ENCODE measurements at regions not wholly inside any gene's neighbourhood (a gene's known extent, or its start where the extent isn't known, plus 50 kb on each side); places are given as distances from the start of the nearest gene placed in this dataset.

DNA sequence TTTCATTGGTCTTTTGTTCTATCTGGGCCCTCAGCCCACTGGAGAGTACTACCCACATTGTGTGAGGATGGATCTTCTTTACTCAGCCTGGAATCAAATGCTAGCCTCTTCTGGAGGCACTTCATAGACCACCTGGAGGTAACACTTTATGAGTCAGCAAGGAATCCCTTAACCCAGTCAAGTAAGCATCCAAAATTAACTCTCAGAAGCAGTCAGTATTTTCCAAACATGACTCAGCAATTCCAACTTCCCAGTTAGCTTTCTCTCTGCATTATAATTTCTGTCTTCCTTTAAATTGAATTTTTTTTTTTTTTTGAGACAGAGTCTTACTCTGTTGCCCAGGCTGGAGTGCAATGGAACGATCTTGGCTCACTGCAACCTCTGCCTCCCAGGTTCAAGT lies 142.7 kb downstream of the ACKR3 start:
- Histone ChIP-seq H3K4me2 (ENCODE audit: insufficient read depth, low read length) (no peak overlapping the region), H3K9me3 (ENCODE audit: low read depth, low read length) (no peaks in the 10 kb centered on the region), H3K79me2 (ENCODE audit: insufficient read depth, low read length) (no peaks in the 10 kb centered on the region), H3K27ac (ENCODE audit: low read depth, low read length) (no peak overlapping the region), H3K36me3 (ENCODE audit: insufficient read depth, low read length) (no peaks in the 10 kb centered on the region), H3K4me1 (ENCODE audit: insufficient read depth, low read length) (peaks cover 17% of the 10 kb centered on the region), H2AFZ (ENCODE audit: low read length) (no peak overlapping the region), H3K4me3 (ENCODE audit: insufficient read depth, low read length) (no peak overlapping the region), H4K20me1 (ENCODE audit: insufficient read depth, low read length) (no peaks in the 10 kb centered on the region), H3K27me3 (ENCODE audit: insufficient read depth, low read length) (peaks cover 2% of the 10 kb centered on the region)
- DNase-seq (ENCODE audit: insufficient read length, low spot score, missing footprints): no peak
- TF ChIP-seq CTCF (IDR thresholded peaks at IDR 0.05; ENCODE audit: extremely low read depth, low read depth, low read length): no peak

DNA sequence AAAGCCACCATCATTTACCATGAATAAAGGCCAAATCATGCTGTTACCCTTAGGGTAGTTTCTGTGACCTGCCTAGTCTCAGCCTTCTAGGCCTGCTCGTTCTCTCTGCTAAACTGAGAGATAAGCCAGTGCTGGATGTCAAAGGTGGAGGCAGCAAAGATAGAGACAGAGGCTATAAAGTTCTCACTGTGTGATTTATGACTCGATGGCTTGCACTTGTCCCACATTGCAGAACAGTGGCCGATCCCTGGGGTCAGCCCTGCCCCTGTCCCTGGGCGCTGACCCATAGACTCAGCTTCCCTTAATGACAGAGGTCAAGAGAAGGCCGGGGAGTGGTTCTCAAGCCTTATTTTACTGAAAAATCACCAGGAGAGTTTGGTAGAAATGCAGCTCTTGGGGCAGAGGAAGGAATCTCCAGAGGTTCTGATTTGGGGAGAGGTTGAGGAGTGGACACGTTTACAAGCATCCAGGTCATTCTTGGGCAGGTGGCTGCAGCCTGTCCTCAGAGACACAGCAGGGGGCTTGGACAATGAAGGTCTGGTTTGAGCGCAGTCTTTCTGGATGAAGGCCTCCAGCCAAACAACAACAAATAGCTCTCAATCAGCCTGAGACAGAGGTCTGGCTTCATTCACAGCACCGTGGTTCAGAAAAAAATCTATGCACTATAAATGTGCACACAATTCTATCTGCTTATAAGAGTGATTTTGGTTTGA lies 143.5 kb downstream of the ACKR3 start:
- no peak overlapping the region for H3K27ac ChIP-seq (ENCODE audit: low read depth, low read length)
- H3K9me3 ChIP-seq (ENCODE audit: low read depth, low read length): no peaks in the 10 kb centered on the region
- no peaks in the 10 kb centered on the region for H3K79me2 ChIP-seq (ENCODE audit: insufficient read depth, low read length)
- no peak for TF ChIP-seq CTCF (IDR thresholded peaks at IDR 0.05; ENCODE audit: extremely low read depth, low read depth, low read length)
- H3K36me3 ChIP-seq (ENCODE audit: insufficient read depth, low read length): no peaks in the 10 kb centered on the region
- H3K4me3 ChIP-seq (ENCODE audit: insufficient read depth, low read length): no peak overlapping the region
- no peak overlapping the region for H2AFZ ChIP-seq (ENCODE audit: low read length)
- H3K4me1 ChIP-seq (ENCODE audit: insufficient read depth, low read length): peaks cover 21% of the 10 kb centered on the region
- peaks cover 2% of the 10 kb centered on the region for H3K27me3 ChIP-seq (ENCODE audit: insufficient read depth, low read length)
- no peak overlapping the region for H3K4me2 ChIP-seq (ENCODE audit: insufficient read depth, low read length)
- DNase-seq (ENCODE audit: insufficient read length, low spot score, missing footprints): no peak
- H4K20me1 ChIP-seq (ENCODE audit: insufficient read depth, low read length): no peaks in the 10 kb centered on the region

DNA sequence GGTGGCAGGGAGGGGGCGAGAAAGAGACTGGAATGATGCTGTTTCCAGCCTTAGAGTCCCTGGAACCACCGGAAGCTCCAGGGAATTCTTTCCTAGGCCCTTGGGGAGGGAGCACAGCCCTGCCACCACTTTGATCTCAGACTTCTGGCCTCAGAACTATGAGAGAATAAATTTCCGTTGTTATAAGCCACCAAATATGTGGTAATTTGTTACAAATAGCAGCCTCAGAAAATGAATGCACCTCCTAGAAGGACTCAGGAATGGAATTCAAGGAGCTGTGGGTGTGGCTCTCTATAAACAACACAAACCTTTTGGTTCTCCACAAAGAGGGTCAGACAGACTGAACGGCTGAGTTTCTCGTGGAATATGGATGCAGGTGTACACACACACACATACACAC lies 144.5 kb downstream of the ACKR3 start:
- Histone ChIP-seq H3K4me1 (ENCODE audit: insufficient read depth, low read length) (peaks cover 25% of the 10 kb centered on the region), H3K27ac (ENCODE audit: low read depth, low read length) (no peak overlapping the region)
- no peak for TF ChIP-seq CTCF (IDR thresholded peaks at IDR 0.05; ENCODE audit: extremely low read depth, low read depth, low read length)

DNA sequence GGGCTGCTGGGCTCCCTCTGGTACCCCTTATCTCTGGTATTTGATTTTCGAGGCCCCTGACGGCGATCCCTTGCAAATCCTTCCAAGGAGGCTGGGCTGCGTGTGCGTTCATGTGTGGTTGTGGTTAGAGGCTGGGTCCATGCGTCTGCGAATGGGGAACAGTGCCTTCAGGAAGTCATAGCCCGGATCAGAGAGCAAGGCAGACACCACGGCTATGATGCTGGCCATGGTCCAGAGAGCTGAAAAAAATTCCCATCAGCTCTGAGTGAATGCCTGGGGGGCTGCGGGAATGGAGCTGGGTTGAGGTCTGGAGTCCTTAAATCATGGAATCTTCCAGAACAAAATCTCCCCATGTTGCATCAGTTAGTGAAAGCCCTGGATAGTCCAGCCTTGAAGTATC lies 145.5 kb downstream of the ACKR3 start:
- DNase-seq (ENCODE audit: insufficient read length, low spot score, missing footprints): no peak
- peak overlapping the region; percentile 14 for H3K4me3 ChIP-seq (ENCODE audit: insufficient read depth, low read length)
- peaks cover 25% of the 10 kb centered on the region for H3K4me1 ChIP-seq (ENCODE audit: insufficient read depth, low read length)
- no peaks in the 10 kb centered on the region for H3K9me3 ChIP-seq (ENCODE audit: low read depth, low read length)
- H2AFZ ChIP-seq (ENCODE audit: low read length): peak overlapping the region; percentile 10
- H3K79me2 ChIP-seq (ENCODE audit: insufficient read depth, low read length): no peaks in the 10 kb centered on the region
- no peaks in the 10 kb centered on the region for H3K36me3 ChIP-seq (ENCODE audit: insufficient read depth, low read length)
- no peak for TF ChIP-seq CTCF (IDR thresholded peaks at IDR 0.05; ENCODE audit: extremely low read depth, low read depth, low read length)
- H3K4me2 ChIP-seq (ENCODE audit: insufficient read depth, low read length): peak overlapping the region; percentile 41
- no peaks in the 10 kb centered on the region for H4K20me1 ChIP-seq (ENCODE audit: insufficient read depth, low read length)
- H3K27me3 ChIP-seq (ENCODE audit: insufficient read depth, low read length): peaks cover 2% of the 10 kb centered on the region
- H3K27ac ChIP-seq (ENCODE audit: low read depth, low read length): no peak overlapping the region

More for the DNA sequence above, 144.5 kb downstream of the ACKR3 start:
- Histone ChIP-seq H3K79me2 (ENCODE audit: insufficient read depth, low read length) (no peaks in the 10 kb centered on the region), H4K20me1 (ENCODE audit: insufficient read depth, low read length) (no peaks in the 10 kb centered on the region), H3K4me3 (ENCODE audit: insufficient read depth, low read length) (no peak overlapping the region), H3K9me3 (ENCODE audit: low read depth, low read length) (no peaks in the 10 kb centered on the region), H3K4me2 (ENCODE audit: insufficient read depth, low read length) (no peak overlapping the region), H3K36me3 (ENCODE audit: insufficient read depth, low read length) (no peaks in the 10 kb centered on the region), H3K27me3 (ENCODE audit: insufficient read depth, low read length) (peaks cover 2% of the 10 kb centered on the region), H2AFZ (ENCODE audit: low read length) (no peak overlapping the region)
- no peak for DNase-seq (ENCODE audit: insufficient read length, low spot score, missing footprints)
